DMS153 treated with DMSO at 0.1 percent for 48 hours (cell line): ENCODE measurements at regions not wholly inside any gene's neighbourhood (a gene's known extent, or its start where the extent isn't known, plus 50 kb on each side); places are given as distances from the start of the nearest gene placed in this dataset.
"Not testable (repeated sequence)": the region's sequence is repeated elsewhere in the genome, so short reads cannot be mapped to it uniquely, and the experiment has no call there.

ENCODE experiments used
- DNase-seq: peaks from one replicate; lab custom pipeline; 2025; ENCODE audit not compliant: unreplicated experiment; lab: John Stamatoyannopoulos, UW

- DNase-seq, result no peak
Observed at GRCh38 chr11:49442669-49443068, 234.3 kb upstream of the FOLH1 start.

- not testable (repeated sequence) for DNase-seq
Observed at GRCh38 chr11:49439901-49440300, 231.5 kb upstream of the FOLH1 start.

GRCh38 chr11:49434308-49434707, 225.9 kb upstream of the FOLH1 start:
- not testable (repeated sequence) for DNase-seq

- peak; percentile 17 for DNase-seq
Observed at GRCh38 chr11:49432242-49432848, 223.9 kb upstream of the FOLH1 start.

- DNase-seq, result no peak
Observed at GRCh38 chr11:49424136-49424535, 215.7 kb upstream of the FOLH1 start.

- not testable (repeated sequence) for DNase-seq
Observed at GRCh38 chr11:49418877-49419276, 210.5 kb upstream of the FOLH1 start.

- no peak for DNase-seq
Observed at GRCh38 chr11:49405743-49406142, 197.3 kb upstream of the FOLH1 start.

- DNase-seq, result not testable (repeated sequence)
Observed at GRCh38 chr11:49395789-49396188, 187.4 kb upstream of the FOLH1 start.

- DNase-seq, result not testable (repeated sequence)
Observed at GRCh38 chr11:49390362-49390761, 182.0 kb upstream of the FOLH1 start.

GRCh38 chr11:49389149-49389548, 180.7 kb upstream of the FOLH1 start:
- DNase-seq, result not testable (repeated sequence)

GRCh38 chr11:49384371-49384770, 176.0 kb upstream of the FOLH1 start:
- not testable (repeated sequence) for DNase-seq

- DNase-seq, result no peak
Observed at GRCh38 chr11:49377978-49378377, 169.6 kb upstream of the FOLH1 start.

GRCh38 chr11:49373866-49374265, 165.5 kb upstream of the FOLH1 start:
- DNase-seq, result not testable (repeated sequence)

- not testable (repeated sequence) for DNase-seq
Observed at GRCh38 chr11:49373385-49373784, 165.0 kb upstream of the FOLH1 start.

- DNase-seq, result not testable (repeated sequence)
Observed at GRCh38 chr11:49372137-49372536, 163.7 kb upstream of the FOLH1 start.

GRCh38 chr11:49368556-49368955, 160.2 kb upstream of the FOLH1 start:
- not testable (repeated sequence) for DNase-seq

- DNase-seq, result not testable (repeated sequence)
Observed at GRCh38 chr11:49365375-49365774, 157.0 kb upstream of the FOLH1 start.

- not testable (repeated sequence) for DNase-seq
Observed at GRCh38 chr11:49362994-49363393, 154.6 kb upstream of the FOLH1 start.

GRCh38 chr11:49354536-49354935, 146.1 kb upstream of the FOLH1 start:
- not testable (repeated sequence) for DNase-seq

GRCh38 chr11:49352868-49353267, 144.5 kb upstream of the FOLH1 start:
- not testable (repeated sequence) for DNase-seq

GRCh38 chr11:49346627-49347026, 138.2 kb upstream of the FOLH1 start:
- not testable (repeated sequence) for DNase-seq

GRCh38 chr11:49328485-49329186, 120.2 kb upstream of the FOLH1 start:
- DNase-seq, result not testable (repeated sequence)
